ENCODE measurements at regions not wholly inside any gene's neighbourhood (a gene's known extent, or its start where the extent isn't known, plus 50 kb on each side); places are given as distances from the start of the nearest gene placed in this dataset.

- TF ChIP-seq CTCF (IDR thresholded peaks at IDR 0.05) (no peak), TCF7L2 (IDR thresholded peaks at IDR 0.05; ENCODE audit: low read depth, low read length) (no peak), POLR2AphosphoS5 (IDR thresholded peaks at IDR 0.05; ENCODE audit: low read depth, low read length) (no peak)
- Histone ChIP-seq H3K36me3 (ENCODE audit: control insufficient read depth, insufficient read depth, low read length) (no peaks in the 10 kb centered on the region), H3K27me3 (ENCODE audit: control insufficient read depth, insufficient read depth, low read length) (no peaks in the 10 kb centered on the region), H3K9me3 (ENCODE audit: control insufficient read depth, insufficient read depth, low read depth, low read length) (peaks cover 3% of the 10 kb centered on the region; the same call in 1 of the 2 replicates), H3K4me1 (ENCODE audit: control insufficient read depth, insufficient read depth, low read length) (peaks cover 3% of the 10 kb centered on the region; the same call in 1 of the 2 replicates), H3K4me3 (ENCODE audit: low read depth in 2 of 2, low read length in 2 of 2) (no peak overlapping the region), H3K27ac (ENCODE audit: low read length) (no peak overlapping the region)
- ChIA-PET POLR2A (no interaction called here), CTCF (no interaction called here)
- no TSS peak for BruUV-seq (replicated peaks)
- DNase-seq (ENCODE audit: low read depth, low spot score) (no peak), ATAC-seq (no peak)
- in situ Hi-C loops (cut with HindIII; ENCODE audit: low pct_unique_long_range_greater_than_20kb, low sequenced_read_pairs): no loop called here
- intact Hi-C loops (cut with micrococcal nuclease; ENCODE audit: unreplicated experiment): no loop called here
Observed at GRCh38 chr3:194933465-194933864, 247.8 kb downstream of the FAM43A start.

GRCh38 chr3:194935061-194935460 lies 249.4 kb downstream of the FAM43A start:
- POLR2A ChIA-PET: no interaction called here
- H3K4me1 ChIP-seq (ENCODE audit: control insufficient read depth, insufficient read depth, low read length): peaks cover 3% of the 10 kb centered on the region; the same call in 1 of the 2 replicates
- DNase-seq (ENCODE audit: low read depth, low spot score): no peak
- no peak overlapping the region for H3K27ac ChIP-seq (ENCODE audit: low read length)
- H3K4me3 ChIP-seq (ENCODE audit: low read depth in 2 of 2, low read length in 2 of 2): no peak overlapping the region
- intact Hi-C loops (cut with micrococcal nuclease; ENCODE audit: unreplicated experiment): no loop called here
- no TSS peak for BruUV-seq (replicated peaks)
- H3K36me3 ChIP-seq (ENCODE audit: control insufficient read depth, insufficient read depth, low read length): no peaks in the 10 kb centered on the region
- CTCF ChIA-PET: interaction anchor here (0.7 kb wide), 2 partner anchors 61 to 253 kb away, joined by 3 read pairs; no protein-coding TSS in a partner anchor
- peaks cover 3% of the 10 kb centered on the region; the same call in 1 of the 2 replicates for H3K9me3 ChIP-seq (ENCODE audit: control insufficient read depth, insufficient read depth, low read depth, low read length)
- no peak for ATAC-seq
- in situ Hi-C loops (cut with HindIII; ENCODE audit: low pct_unique_long_range_greater_than_20kb, low sequenced_read_pairs): no loop called here
- H3K27me3 ChIP-seq (ENCODE audit: control insufficient read depth, insufficient read depth, low read length): no peaks in the 10 kb centered on the region
- TF ChIP-seq POLR2AphosphoS5 (IDR thresholded peaks at IDR 0.05; ENCODE audit: low read depth, low read length): no peak
- TF ChIP-seq TCF7L2 (IDR thresholded peaks at IDR 0.05; ENCODE audit: low read depth, low read length): no peak
- no peak for TF ChIP-seq SIN3A (IDR thresholded peaks at IDR 0.05; ENCODE audit: borderline replicate concordance, insufficient read depth, low read depth, low read length)
- no peak for TF ChIP-seq CTCF (IDR thresholded peaks at IDR 0.05)
- TF ChIP-seq REST (IDR thresholded peaks at IDR 0.05; ENCODE audit: insufficient read depth in 1 of 2, low read depth in 2 of 2, low read length in 1 of 2): no peak

All from Panc1 (cell line).